MM.1S (cell line): ENCODE measurements at regions not wholly inside any gene's neighbourhood (a gene's known extent, or its start where the extent isn't known, plus 50 kb on each side); places are given as distances from the start of the nearest gene placed in this dataset.

Experiments used
- DNase-seq: peaks from one replicate; pipeline ENCODE4 v3.0.0-alpha.2; 2015
- H2AFZ ChIP-seq: fragments of 300-600 bp; sonication (generic); 2 replicates; pipeline ENCODE4 v1.6.0; 2016; ENCODE audit warnings: antibody characterized with exemption, low read length
- H3F3A ChIP-seq: fragments of 300-600 bp; sonication (generic); 2 replicates; pipeline ENCODE4 v1.6.1; 2016; ENCODE audit warnings: mild to moderate bottlenecking, antibody characterized with exemption, low read length, moderate library complexity, mixed read lengths; ENCODE audit not compliant: insufficient read depth
- H3K27ac ChIP-seq: fragments of 300-600 bp; sonication (generic); 2 replicates; pipeline ENCODE4 v1.5.1; 2016; ENCODE audit warnings: mild to moderate bottlenecking, low read length
- H3K27me3 ChIP-seq: fragments of 300-600 bp; sonication (generic); replicated peaks from 2 replicates; pipeline ENCODE4 v1.6.0; 2016; ENCODE audit warnings: low read length; ENCODE audit not compliant: insufficient read depth
- H3K36me3 ChIP-seq: fragments of 300-600 bp; sonication (generic); replicated peaks from 2 replicates; pipeline ENCODE4 v1.6.1; 2016; ENCODE audit warnings: mild to moderate bottlenecking, low read length, mixed read lengths; ENCODE audit not compliant: insufficient read depth
- H3K4me1 ChIP-seq: fragments of 300-600 bp; sonication (generic); 2 replicates; pipeline ENCODE4 v1.6.1; 2016; ENCODE audit warnings: low read length, mixed read lengths
- H3K4me2 ChIP-seq: fragments of 300-600 bp; sonication (generic); 2 replicates; pipeline ENCODE4 v1.6.0; 2016; ENCODE audit warnings: low read depth, low read length
- H3K4me3 ChIP-seq: fragments of 300-600 bp; sonication (generic); 2 replicates; pipeline ENCODE4 v1.5.1; 2016; ENCODE audit warnings: low read length, mixed read lengths
- H3K79me2 ChIP-seq: fragments of 300-600 bp; sonication (generic); 2 replicates; pipeline ENCODE4 v1.6.1; 2016; ENCODE audit warnings: mixed run types, low read length, mixed read lengths
- H3K9ac ChIP-seq: fragments of 300-600 bp; sonication (generic); 2 replicates; pipeline ENCODE4 v1.6.1; 2016; ENCODE audit warnings: low read length, mixed read lengths
- H3K9me2 ChIP-seq: fragments of 300-600 bp; sonication (generic); replicated peaks from 2 replicates; pipeline ENCODE4 v1.6.1; 2016; ENCODE audit warnings: mild to moderate bottlenecking, low read length, mixed read lengths; ENCODE audit not compliant: insufficient read depth
- H3K9me3 ChIP-seq: fragments of 300-600 bp; sonication (generic); replicated peaks from 2 replicates; pipeline ENCODE4 v1.6.1; 2016; ENCODE audit warnings: mild to moderate bottlenecking, low read length, mixed read lengths; ENCODE audit not compliant: insufficient read depth
- H4K20me1 ChIP-seq: fragments of 300-600 bp; sonication (generic); 2 replicates; pipeline ENCODE4 v1.6.1; 2016; ENCODE audit warnings: mild to moderate bottlenecking, low read length, moderate library complexity, mixed read lengths; ENCODE audit not compliant: insufficient read depth
- CTCF ChIP-seq: fragments of 300-600 bp; sonication (generic); IDR thresholded peaks from 2 replicates; pipeline ENCODE4 v1.5.1; 2016; ENCODE audit warnings: antibody characterized with exemption, low read length, mixed read lengths
- EZH2 ChIP-seq: fragments of 300-600 bp; sonication (generic); optimal IDR thresholded peaks from 2 replicates; pipeline ENCODE3; 2017; ENCODE audit warnings: low read depth, mild to moderate bottlenecking, antibody characterized with exemption, low read length, mixed read lengths
- EZH2phosphoT487 ChIP-seq: fragments of 300-600 bp; sonication (generic); IDR thresholded peaks from 2 replicates; pipeline ENCODE4 v1.6.1; 2018; ENCODE audit warnings: antibody characterized with exemption, low read length

- no peak for DNase-seq
- Histone ChIP-seq H3K27me3 (no peaks in the 10 kb centered on the region), H3K4me3 (no peak overlapping the region), H3F3A (no peaks in the 10 kb centered on the region), H3K4me1 (no peaks in the 10 kb centered on the region), H3K9me2 (no peaks in the 10 kb centered on the region), H3K36me3 (no peaks in the 10 kb centered on the region), H3K9ac (no peak overlapping the region), H3K27ac (no peak overlapping the region), H3K4me2 (no peak overlapping the region), H4K20me1 (no peaks in the 10 kb centered on the region), H3K9me3 (no peaks in the 10 kb centered on the region), H3K79me2 (no peaks in the 10 kb centered on the region), H2AFZ (no peak overlapping the region)
- TF ChIP-seq CTCF, result no peak
Measured at GRCh38 chrX:126265116-126265515, 99.0 kb upstream of the DCAF12L2 start.

GRCh38 chrX:126238220-126238619 is 72.1 kb upstream of the DCAF12L2 start:
- H3K79me2 ChIP-seq, result no peaks in the 10 kb centered on the region
- H4K20me1 ChIP-seq, result no peaks in the 10 kb centered on the region
- no peaks in the 10 kb centered on the region for H3K27me3 ChIP-seq
- no peaks in the 10 kb centered on the region for H3K36me3 ChIP-seq
- H3K4me3 ChIP-seq, result no peak overlapping the region
- H3K9me3 ChIP-seq, result no peaks in the 10 kb centered on the region
- no peak overlapping the region for H3K9ac ChIP-seq
- no peaks in the 10 kb centered on the region for H3F3A ChIP-seq
- no peaks in the 10 kb centered on the region for H3K9me2 ChIP-seq
- no peak overlapping the region for H3K4me2 ChIP-seq
- no peak overlapping the region for H3K27ac ChIP-seq
- no peaks in the 10 kb centered on the region for H3K4me1 ChIP-seq
- DNase-seq, result no peak
- no peak overlapping the region for H2AFZ ChIP-seq
- TF ChIP-seq EZH2phosphoT487, result no peak
- no peak for TF ChIP-seq EZH2
- no peak for TF ChIP-seq CTCF

- H3F3A ChIP-seq, result no peaks in the 10 kb centered on the region
- no peak overlapping the region for H3K27ac ChIP-seq
- H3K36me3 ChIP-seq, result no peaks in the 10 kb centered on the region
- no peaks in the 10 kb centered on the region for H4K20me1 ChIP-seq
- no peak for DNase-seq
- H3K4me3 ChIP-seq, result no peak overlapping the region
- no peaks in the 10 kb centered on the region for H3K4me1 ChIP-seq
- H3K27me3 ChIP-seq, result no peaks in the 10 kb centered on the region
- no peak overlapping the region for H3K4me2 ChIP-seq
- no peak overlapping the region for H2AFZ ChIP-seq
- no peak overlapping the region for H3K9ac ChIP-seq
- H3K9me3 ChIP-seq, result no peaks in the 10 kb centered on the region
- no peaks in the 10 kb centered on the region for H3K79me2 ChIP-seq
- TF ChIP-seq CTCF (no peak), EZH2 (no peak), EZH2phosphoT487 (no peak)
- no peaks in the 10 kb centered on the region for H3K9me2 ChIP-seq
Measured at GRCh38 chrX:126237524-126237923, 71.4 kb upstream of the DCAF12L2 start.
